Nucleus accumbens (tissue), 56 donors: ENCODE measurements at regions not wholly inside any gene's neighbourhood (a gene's known extent, or its start where the extent isn't known, plus 50 kb on each side); places are given as distances from the start of the nearest gene placed in this dataset.
A peak's percentile ranks its signal among the peaks of the same experiment; 100 is the strongest.

Source experiments
- DNase-seq, 56 donors: peaks; one replicate each; lab custom pipeline; 2025; lab: John Stamatoyannopoulos, UW

DNA sequence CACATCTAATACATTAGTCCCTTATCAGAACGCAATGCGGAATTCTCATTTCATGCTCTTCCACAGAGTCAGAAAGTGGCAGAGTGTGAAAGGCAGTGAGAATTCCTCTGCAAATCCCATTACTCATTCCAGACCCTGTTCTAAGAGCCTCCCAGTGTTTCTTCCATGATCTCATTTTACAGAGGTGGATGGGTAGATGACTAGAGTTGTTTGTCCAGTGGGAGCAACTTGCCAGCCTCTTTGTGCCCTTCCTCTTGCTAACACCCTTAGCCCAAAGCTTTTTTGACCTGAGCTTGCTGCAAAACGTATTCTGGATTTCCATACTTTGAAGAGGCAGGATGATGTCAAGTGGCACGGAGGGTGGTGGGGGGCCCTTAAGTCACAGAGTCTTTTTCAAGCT, 467.7 kb upstream of the RGPD4 start:
- DNase-seq: no peak

DNA sequence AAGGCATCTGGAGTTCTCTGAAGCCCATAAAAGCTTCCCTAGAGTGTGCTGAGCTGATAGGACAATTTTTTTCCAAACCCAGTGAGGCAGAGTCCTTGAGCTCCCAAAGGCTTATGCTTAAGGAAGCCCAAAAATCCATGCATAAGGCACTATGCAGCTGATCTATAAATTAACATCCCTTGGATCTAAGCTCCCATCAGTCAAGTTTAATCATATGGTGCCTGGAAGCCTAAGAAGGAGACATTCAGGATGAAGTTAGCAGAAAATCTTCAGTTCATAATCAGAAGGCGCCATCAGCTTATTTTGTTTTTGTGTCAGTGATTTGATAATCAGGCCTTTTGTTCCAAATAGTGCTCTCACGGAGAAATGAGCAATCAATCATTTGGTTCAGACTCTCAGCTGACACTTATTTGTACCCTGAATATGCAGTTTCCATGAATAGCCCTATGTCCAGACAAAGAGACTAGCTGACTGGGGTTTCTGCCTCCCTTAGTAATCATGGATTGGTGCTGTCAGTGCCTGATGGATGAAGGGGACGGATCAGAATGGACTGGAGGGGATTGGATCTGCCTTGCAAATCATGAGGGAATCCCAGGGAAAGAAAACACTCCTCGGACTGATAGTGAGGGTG, 464.8 kb upstream of the RGPD4 start:
- no peak for DNase-seq

DNA sequence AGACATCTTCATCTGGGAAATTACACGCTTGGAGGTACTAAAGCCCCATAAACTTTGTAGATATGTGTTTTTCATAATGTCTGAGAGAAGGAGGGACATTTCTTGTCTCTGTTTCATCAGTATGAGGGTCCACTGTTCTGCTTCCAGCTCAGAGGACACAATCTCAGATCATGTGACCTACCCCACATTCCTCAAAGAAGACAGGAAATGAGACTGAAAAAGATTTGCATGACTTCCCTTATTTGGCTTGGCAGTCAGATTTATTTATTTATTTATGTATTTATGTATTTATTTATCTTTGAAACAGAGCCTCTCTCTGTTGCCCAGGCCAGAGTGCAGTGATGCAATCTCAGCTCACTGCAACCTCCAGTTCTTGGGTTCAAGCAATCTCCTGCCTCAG, 463.7 kb upstream of the RGPD4 start:
- DNase-seq: no peak

DNA sequence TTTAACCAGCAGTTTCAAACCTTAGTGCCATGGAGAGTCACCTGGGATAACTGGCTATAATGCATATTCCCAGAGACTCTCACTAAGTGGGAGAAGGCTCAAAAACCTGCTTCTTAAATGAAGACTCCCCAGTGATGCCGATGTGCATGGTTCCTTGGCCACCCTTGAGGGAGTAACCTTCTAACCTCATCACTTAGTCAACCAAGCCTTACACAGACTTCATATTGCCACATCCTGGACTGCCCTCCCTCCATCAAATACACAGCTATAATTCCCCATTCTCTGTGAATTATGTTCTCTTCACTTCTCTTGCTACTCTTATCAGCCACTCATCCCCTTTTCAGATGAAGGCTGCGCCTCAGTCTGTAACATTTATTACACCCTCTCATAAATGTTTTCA, 462.9 kb upstream of the RGPD4 start:
- no peak for DNase-seq

DNA sequence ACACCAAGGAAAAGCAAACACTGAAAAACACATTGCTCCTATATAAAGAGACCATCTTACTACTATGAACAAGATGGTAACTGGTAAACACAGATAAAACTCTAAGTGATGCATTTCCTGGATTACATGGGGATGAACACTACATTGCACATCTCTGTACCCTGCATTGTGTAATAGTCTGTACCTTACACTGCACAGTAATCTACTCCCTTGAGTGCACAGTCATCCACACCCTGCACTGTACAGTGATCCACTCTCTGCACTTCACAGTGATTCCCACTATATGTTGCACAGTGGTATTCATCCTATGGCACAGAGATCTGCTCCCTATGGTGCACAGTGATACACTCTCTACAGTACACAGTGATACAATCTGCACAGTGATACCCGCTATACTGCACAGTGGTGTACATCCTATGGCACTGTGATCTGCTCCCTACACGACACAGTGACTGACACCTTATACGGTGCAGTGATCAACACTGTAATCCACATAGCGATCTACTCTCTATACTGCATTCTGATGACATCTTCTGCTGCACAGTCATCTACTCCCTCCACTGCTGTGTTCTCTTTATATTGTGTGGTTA, 462.2 kb upstream of the RGPD4 start:
- no peak for DNase-seq

DNA sequence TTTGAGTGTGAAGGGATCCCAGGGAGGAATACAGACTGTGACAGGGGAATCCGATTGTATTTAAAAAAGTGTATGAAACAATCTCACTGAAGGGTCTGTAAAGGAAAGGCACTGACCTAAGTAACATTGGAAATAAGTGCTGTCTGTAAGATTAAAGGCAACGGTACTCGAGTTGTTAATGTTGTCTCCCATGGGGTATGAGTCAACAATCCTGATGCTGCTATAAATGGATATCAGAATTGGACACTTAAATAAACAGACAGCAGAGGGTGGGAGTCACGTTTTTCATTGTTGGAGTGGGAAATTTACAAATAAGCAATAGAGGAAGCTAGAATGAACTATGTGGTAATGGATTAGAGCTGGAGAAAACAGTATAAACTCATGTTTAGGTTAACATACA, 452.4 kb upstream of the RGPD4 start:
- DNase-seq: no peak

DNA sequence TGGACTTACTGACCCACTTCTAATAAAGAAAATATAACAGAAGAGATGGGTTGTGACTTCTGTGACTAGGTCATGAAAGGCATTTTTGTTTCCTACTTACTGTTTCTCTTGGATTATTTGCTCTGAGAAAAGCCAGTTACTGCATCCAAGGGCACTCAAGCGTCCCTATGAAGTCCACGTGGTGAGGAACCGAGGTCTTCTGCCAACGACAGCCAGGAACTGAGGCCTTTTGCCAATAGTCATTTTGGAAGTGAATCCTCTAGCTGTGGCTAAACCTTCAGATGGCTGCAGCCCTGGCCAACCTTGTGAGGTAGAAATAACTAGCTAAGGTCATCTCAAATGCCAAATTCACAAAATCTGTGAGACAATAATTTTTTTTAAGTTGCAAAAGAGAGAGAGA, 449.8 kb upstream of the RGPD4 start:
- DNase-seq: peak in 3 of 56 donors; percentile 1 to 4 (median 1)

DNA sequence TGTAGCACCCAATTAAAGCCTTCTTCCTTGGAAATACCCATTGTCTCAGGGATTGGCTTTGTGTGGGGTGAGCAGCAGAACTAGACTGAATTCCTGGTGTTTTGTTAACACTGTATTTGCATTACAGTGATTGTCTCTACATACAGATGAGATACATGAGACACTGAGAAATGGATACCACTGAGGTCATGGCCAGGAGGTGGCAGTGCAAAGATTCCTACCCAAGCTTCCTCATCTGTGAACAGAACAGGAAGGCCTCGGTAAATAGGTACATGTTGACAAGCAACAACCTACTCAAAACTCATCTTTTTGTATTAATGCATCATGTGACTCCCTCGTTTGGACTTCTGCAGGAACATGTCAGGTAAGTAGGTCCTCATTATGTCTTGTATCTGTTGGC, 445.8 kb upstream of the RGPD4 start:
- DNase-seq: no peak

DNA sequence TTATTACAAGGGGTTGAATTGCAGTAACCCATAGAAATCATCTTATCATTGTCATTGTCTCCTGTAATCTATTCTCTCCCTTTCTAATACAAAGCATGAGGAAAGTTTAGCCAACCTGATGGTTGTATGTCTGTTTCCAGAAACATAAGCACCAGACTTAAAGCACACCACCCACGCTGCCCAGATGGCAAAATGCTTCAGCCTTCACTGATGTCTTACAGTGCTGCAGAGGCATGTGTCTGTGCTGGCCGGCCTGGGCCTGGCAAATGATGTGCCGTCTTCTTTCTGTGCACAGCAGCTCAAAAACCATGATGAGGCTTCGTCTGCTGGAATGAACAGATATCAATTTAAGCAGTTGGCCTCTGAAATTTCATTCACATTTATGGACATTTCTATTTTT, 443.0 kb upstream of the RGPD4 start:
- DNase-seq: no peak

DNA sequence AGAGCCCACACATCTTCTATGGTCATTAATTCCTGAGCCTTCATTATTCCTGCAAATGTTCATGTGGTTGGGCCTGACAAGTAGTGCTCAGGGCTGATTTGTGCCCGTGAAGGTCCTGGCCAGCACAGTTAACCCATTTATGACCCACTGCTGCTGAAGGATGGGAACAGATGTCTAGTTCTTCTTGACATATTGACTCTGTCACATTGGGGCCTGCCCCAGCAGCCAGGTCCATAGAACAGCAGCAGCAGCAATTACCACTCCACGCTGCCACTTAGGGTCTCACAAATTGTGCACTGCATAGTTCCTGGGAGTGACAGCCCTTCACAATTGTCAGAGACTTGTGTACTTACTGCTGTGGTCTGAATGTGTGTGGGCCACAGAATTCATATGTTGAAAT, 442.3 kb upstream of the RGPD4 start:
- no peak for DNase-seq

DNA sequence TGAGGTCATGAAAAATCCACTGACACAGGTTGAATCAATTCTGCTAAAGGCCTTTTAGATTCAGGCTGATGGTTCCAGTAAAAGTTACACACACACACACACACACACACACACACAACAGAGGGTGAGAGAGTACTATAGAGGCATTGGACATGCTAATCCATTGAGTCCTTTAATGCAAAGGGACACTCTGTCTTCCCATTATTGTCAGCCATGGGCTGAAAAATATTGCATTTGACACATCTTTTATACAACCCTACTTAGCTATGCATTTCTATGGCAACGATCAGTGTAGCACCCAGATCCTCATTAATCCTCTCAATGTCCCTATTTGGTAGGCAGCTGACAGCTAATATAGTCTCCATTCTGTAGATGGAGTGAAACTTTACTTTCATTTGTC, 440.8 kb upstream of the RGPD4 start:
- no peak for DNase-seq

DNA sequence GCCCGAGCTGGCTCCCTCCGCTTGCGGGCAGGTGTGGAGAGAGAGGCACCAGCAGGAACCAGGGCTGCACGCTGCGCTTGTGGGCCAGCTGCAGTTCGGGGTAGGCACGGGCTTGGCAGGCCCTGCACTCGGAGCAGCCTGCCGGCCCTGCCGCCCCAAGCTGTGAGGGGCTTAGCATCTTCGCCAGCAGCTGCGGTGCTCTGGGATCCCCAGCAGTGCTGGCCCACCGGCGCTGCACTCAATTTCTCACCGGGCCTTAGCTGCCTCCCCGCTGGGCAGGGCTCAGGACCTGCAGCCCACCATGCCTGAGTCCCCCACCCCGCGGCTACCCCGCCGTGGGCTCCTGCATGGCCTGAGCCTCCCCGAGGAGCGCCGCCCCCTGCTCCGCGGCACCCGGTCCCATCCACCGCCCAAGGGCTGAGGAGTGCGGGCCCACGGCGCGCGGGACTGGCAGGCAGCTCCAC, 434.4 kb upstream of the RGPD4 start:
- DNase-seq: no peak

DNA sequence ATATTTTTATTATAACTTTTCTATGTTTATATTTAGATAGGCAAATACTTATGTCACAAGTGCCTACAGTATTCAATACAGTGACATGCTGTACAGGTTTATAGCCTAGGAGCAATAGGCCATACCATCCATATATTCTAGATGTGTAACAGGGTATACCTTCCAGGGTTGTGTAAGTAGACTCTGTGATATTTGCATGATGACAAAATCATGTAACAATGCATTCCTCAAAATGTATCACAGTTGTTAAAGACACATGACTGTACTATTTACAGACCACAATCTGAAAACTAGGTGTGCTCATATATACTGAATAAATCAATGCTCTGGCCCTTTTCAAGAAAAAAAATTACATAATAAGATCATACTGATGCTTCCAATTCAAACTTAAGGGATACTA, 433.2 kb upstream of the RGPD4 start:
- DNase-seq: no peak

DNA sequence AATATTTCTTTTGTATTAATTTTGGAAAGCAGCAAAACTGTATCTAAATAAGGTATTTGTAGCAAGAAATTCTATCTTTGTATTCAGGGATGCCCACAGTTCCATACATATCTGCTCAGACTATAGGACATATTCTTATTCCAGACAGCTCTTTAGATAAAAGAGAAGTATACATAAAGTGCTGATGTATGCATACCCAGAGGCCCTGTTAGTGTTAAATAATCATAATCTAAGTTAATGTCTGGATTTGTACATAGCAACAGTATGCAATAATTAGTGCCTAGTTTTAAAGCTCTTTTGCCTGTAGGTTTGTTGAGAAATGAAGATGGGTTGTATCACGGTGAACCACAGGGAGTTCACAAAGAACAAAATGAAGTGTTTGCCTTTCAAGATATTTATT, 428.0 kb upstream of the RGPD4 start:
- no peak for DNase-seq

DNA sequence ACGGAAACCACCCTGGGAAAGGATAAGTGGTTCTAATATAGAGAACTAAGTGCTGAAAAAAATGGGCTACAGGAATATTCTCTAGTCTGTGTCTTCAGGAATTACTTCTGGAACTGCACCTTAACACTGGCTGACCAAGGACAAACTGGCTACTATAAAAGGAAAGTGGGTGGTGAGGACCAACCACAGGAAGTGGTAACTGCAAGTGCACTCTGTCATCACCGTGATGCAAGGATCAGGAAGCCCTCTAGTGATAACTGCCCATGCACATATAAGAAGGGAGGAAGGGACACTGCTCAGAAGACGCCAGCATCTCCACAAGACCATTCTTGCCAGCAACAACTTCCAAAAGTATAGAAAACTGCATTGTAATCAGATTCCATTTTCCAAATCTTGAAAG, 424.4 kb upstream of the RGPD4 start:
- DNase-seq: no peak

DNA sequence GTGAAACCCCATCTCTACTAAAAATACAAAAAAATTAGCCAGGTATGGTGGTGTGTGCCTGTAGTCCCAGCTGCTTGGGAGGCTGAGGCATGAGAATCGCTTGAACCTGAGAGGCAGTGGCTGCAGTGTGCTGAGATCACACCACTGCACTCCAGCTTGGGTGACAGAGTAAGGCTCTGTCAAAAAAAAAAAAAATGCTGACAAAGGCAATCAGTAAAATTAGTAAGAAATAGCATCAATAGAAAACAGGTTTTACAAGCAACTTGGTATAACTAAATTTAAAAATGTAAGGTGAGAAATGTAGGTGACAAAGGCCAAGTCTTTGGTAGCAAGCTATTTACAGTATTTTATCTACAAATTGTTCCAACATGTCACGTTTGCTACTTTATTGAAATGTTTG, 421.4 kb upstream of the RGPD4 start:
- no peak for DNase-seq

DNA sequence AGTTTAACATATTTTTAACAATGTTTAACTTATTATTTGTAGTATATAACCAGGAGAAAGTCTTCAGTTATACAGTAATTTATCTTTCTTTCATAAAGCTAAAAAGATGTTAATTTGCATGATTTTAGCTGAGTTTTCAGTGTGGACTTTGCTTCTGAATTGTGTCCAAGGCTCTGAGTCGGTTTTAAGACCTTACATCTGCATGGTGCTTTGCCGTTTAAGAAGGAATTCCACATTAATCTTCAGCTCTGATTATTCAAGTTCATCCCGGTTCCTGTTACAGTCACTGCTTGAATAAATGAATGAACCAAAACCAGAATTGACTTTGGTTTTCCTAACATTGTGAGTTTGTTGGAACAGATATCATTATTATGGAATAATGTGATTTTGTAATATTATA, 419.7 kb upstream of the RGPD4 start:
- no peak for DNase-seq

DNA sequence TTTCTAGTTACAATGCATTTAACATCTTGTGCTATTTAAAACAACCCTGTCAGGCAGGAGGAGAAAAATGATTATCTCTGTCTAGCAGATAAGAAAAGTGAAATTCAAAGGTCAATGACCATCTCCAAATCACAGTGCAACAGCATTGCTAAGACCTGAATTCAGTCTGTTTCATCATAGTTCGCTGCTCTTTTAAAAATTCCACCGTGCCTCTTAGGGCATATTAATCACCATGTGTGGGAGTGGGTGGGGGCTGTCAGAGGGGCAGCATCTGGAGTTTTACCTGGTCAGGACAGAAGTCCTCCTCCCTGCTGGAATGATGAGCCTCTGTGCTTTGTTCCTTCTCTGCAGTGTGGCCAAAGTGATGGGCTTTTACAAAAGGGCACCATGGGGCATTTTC, 418.7 kb upstream of the RGPD4 start:
- DNase-seq: no peak

DNA sequence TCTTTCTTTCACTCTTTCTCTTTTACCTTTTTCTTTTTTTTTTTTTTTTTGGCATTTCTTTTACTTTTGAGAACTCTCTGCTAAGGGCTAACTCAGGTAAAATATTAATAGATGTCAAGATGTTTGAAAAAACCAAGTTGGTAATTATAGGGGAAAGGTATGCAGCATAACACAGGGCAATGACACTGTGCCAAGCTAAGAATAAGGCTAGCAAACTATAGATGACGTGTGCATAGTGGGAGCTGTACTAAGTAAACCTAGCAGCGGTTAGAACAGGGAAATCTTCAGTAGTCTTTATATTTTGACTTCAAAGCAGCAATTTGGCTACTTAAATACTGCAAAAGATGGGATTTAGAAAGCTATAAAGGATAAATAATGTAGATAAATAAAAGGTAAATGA, 415.4 kb upstream of the RGPD4 start:
- no peak for DNase-seq

DNA sequence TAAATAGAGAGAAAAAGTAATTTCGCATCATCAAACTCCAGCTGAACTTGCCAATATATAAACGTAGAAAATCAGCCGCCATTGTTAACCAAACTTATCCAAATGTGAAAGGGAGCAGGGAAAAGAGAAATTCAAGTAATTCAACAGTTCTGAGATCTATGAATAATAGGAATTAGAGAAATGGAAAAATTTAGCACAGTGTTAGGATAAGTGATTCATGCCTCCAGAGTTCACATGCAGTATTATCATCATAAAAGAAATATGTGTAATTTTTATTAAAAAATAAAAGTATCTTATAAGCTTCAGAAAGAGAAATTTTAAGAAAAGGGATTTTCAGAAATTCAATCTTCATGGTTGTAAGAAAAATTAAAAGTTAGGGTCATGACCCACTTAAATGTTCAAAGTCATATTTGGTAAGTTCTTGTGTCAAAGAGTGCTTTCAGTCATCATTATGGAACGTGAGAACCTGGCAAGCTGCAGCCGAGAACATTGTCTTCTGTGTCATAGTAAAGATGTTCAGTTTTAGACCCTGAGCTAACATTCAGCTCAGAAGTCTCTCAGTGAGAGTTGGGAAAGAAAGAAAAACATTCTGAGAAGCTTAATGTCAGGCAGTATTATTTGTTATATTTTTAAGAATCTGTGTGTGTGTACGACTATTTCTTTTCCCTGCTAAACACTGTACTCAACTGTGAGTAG, 414.3 kb upstream of the RGPD4 start:
- DNase-seq: no peak

DNA sequence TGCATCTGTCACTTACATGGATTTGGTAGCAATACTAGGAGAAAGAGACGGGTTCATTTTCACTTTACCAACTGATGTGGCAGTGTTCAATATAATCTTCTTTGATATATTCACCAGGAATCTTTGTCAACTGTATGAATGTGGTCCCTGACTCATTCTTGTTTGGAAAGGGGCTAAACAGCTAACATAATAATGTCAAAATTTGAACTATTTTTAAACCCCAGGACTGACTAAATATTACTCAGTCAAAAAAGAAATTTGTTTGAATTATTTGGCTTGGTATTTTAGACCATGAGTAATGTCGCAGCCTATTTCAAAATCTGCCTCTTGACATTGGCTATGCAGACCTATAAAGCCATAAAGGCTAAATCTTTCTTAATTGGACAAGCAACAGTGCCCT, 413.7 kb upstream of the RGPD4 start:
- DNase-seq: no peak

DNA sequence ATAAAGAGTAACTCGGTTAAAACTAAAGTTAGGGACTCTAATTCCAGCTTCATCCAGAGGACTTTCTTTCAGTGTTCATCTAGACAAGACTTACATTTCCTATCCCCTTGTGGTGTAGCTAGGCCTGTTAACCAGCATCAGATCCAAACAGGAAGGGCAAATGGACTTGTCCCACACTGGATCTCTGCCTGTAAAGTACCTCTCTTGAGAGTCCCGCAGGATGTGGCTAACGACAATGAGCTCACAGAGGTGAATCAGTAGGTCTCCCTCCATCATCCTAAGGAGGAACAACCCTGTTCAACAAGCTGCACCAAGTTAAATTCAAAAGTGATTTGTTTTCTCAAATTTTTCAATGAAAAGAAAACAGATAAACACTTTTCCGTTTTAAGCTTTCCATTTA, 412.3 kb upstream of the RGPD4 start:
- DNase-seq: no peak
